Thyroid gland (tissue), 4 donors: ENCODE measurements at regions not wholly inside any gene's neighbourhood (a gene's known extent, or its start where the extent isn't known, plus 50 kb on each side); places are given as distances from the start of the nearest gene placed in this dataset.

ENCODE experiments used
- DNase-seq, 2 donors: peaks; one replicate each; pipeline ENCODE4 v3.0.0-alpha.2; 2019
- H3K27ac ChIP-seq, 3 donors: fragments of 200-600 bp; sonication (generic); 1 replicate in 2 of 3; 2 replicates in 1 of 3; pipeline ENCODE4 v1.5.1; 2016 to 2019; ENCODE audit warnings: mild to moderate bottlenecking in 1 of 3, moderate library complexity in 1 of 3
- H3K27me3 ChIP-seq: fragments of 200-600 bp; sonication (generic); one replicate; pipeline ENCODE4 v1.5.1; 2019
- H3K36me3 ChIP-seq, 2 donors: fragments of 200-600 bp; sonication (generic); one replicate each; pipeline ENCODE4 v1.5.1; 2016 to 2019
- H3K4me1 ChIP-seq, 2 donors: fragments of 200-600 bp; sonication (generic); one replicate each; pipeline ENCODE4 v1.5.1; 2017 to 2019
- H3K4me3 ChIP-seq, 3 donors: fragments of 200-600 bp; sonication (generic); replicated peaks in 1 of 3; 1 replicate in 2 of 3; 2 replicates in 1 of 3; pipeline ENCODE4 v1.5.1; 2016; ENCODE audit warnings: mild to moderate bottlenecking in 1 of 3
- H3K9me3 ChIP-seq: fragments of 200-600 bp; sonication (generic); one replicate; pipeline ENCODE4 v1.5.1; 2017
- POLR2A ChIP-seq, 2 donors: fragments of 450-650 bp; IDR thresholded peaks; one replicate each; pipeline ENCODE4 v1.6.1; 2017; ENCODE audit warnings: antibody characterized with exemption in 2 of 2, mild to moderate bottlenecking in 2 of 2, moderate library complexity in 1 of 2
- WGBS, 2 donors: methylation state at CpG; one replicate each; pipeline ENCODE4 v1.1.5; 2017; 5-methylcytosine and 5-hydroxymethylcytosine counted together
- intact Hi-C: fragments of 100-400 bp; cut with DNase I; formaldehyde crosslinking; loops from one replicate; pipeline ENCODE4 v1.15.1; 2023
- TF ChIP-seq, protein P1 (sequence below), 6 experiments: fragments of 200-600 bp in 3 of 6; fragments of 450-650 bp in 3 of 6; sonication (generic) in 3 of 6; IDR thresholded peaks; one replicate each; pipeline ENCODE4 v1.5.1; 2016 to 2019; ENCODE audit warnings: antibody characterized with exemption in 6 of 6, mild to moderate bottlenecking in 2 of 6, inconsistent platforms in 1 of 6, moderate library complexity in 1 of 6

DNA sequence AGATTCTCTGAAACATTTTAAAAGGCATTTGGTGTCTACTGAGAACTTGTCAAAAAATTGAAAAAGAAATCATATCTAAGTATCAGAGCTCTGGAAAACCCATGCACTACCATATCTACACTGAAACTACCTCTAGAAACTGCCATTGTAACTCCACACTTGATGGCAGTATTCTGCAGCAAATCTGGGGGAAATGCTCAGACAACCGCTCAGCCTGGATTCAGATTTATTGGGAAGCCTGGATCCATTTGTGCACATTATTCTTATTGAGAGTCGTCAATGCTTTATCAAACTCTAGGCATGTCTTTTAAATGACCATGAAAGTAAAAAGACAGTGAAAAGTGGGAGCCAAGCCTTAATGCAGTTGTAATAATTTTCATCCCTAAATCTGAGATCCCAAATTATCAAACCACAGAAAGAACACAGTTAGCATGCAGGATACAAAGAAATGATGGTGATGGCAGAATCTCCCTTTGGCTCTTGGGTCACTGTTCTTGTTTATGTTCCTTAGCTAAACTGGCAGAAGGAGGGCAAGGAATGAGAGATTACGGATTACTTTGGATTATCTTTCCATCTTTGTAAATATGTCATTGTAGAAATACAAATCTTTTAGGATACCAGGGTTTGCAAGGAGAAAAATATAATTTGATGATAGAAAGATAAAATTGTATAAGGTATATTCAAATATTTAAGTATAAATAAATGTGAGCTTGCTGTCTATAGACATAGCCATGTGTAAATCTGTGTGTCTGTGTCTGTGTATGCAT is 512.1 kb upstream of the SYT4 start:
- Histone ChIP-seq H3K27ac (no peak overlapping the region), H3K9me3 (no peaks in the 10 kb centered on the region), H3K4me1 (no peaks in the 10 kb centered on the region), H3K4me3 (no peak overlapping the region), H3K36me3 (no peaks in the 10 kb centered on the region), H3K27me3 (no peaks in the 10 kb centered on the region)
- TF ChIP-seq, protein P1, sequence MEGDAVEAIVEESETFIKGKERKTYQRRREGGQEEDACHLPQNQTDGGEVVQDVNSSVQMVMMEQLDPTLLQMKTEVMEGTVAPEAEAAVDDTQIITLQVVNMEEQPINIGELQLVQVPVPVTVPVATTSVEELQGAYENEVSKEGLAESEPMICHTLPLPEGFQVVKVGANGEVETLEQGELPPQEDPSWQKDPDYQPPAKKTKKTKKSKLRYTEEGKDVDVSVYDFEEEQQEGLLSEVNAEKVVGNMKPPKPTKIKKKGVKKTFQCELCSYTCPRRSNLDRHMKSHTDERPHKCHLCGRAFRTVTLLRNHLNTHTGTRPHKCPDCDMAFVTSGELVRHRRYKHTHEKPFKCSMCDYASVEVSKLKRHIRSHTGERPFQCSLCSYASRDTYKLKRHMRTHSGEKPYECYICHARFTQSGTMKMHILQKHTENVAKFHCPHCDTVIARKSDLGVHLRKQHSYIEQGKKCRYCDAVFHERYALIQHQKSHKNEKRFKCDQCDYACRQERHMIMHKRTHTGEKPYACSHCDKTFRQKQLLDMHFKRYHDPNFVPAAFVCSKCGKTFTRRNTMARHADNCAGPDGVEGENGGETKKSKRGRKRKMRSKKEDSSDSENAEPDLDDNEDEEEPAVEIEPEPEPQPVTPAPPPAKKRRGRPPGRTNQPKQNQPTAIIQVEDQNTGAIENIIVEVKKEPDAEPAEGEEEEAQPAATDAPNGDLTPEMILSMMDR (IDR thresholded peaks at IDR 0.05): peak in 2 of 6 experiments; percentile 16 to 17
- no peak for TF ChIP-seq POLR2A (IDR thresholded peaks at IDR 0.05)
- no peak for DNase-seq
- intact Hi-C loops: no loop called here
- 72 to 73% methylated on average over 3 of the region's 3 CpGs for WGBS, 2 donors

- Histone ChIP-seq H3K27ac (no peak overlapping the region), H3K9me3 (no peaks in the 10 kb centered on the region), H3K4me3 (no peak overlapping the region), H3K27me3 (no peaks in the 10 kb centered on the region), H3K36me3 (no peaks in the 10 kb centered on the region), H3K4me1 (no peaks in the 10 kb centered on the region)
- no peak for TF ChIP-seq POLR2A (IDR thresholded peaks at IDR 0.05)
- TF ChIP-seq, protein P1 (IDR thresholded peaks at IDR 0.05): no peak
- no peak for DNase-seq
- intact Hi-C loops: no loop called here
- WGBS, 2 donors: 68 to 77% methylated on average over 1 of the region's 1 CpG
Observed at GRCh38 chr18:43793910-43794309, 516.6 kb upstream of the SYT4 start.

GRCh38 chr18:43794363-43794762 is 517.1 kb upstream of the SYT4 start:
- H3K36me3 ChIP-seq: no peaks in the 10 kb centered on the region
- intact Hi-C loops: no loop called here
- H3K9me3 ChIP-seq: no peaks in the 10 kb centered on the region
- no peaks in the 10 kb centered on the region for H3K4me1 ChIP-seq
- TF ChIP-seq, protein P1 (IDR thresholded peaks at IDR 0.05): no peak
- no peak for TF ChIP-seq POLR2A (IDR thresholded peaks at IDR 0.05)
- no peak overlapping the region for H3K4me3 ChIP-seq
- WGBS, 2 donors: 12 to 43% methylated on average over 2 of the region's 2 CpGs
- H3K27ac ChIP-seq: no peak overlapping the region
- no peaks in the 10 kb centered on the region for H3K27me3 ChIP-seq
- no peak for DNase-seq

GRCh38 chr18:43797347-43797746 is 520.1 kb upstream of the SYT4 start:
- Histone ChIP-seq H3K9me3 (no peaks in the 10 kb centered on the region), H3K27me3 (no peaks in the 10 kb centered on the region), H3K36me3 (no peaks in the 10 kb centered on the region), H3K4me1 (no peaks in the 10 kb centered on the region), H3K4me3 (no peak overlapping the region), H3K27ac (no peak overlapping the region)
- intact Hi-C loops: no loop called here
- no peak for DNase-seq
- WGBS, 2 donors: 96% methylated on average over 1 of the region's 1 CpG
- TF ChIP-seq POLR2A (IDR thresholded peaks at IDR 0.05): no peak

GRCh38 chr18:43800584-43800983 is 523.3 kb upstream of the SYT4 start:
- WGBS, 2 donors: 91 to 93% methylated on average over 4 of the region's 4 CpGs
- H3K27ac ChIP-seq: no peak overlapping the region
- intact Hi-C loops: no loop called here
- H3K27me3 ChIP-seq: no peaks in the 10 kb centered on the region
- peaks cover 0 to under 1% of the 10 kb centered on the region in 2 donors for H3K4me1 ChIP-seq
- no peaks in the 10 kb centered on the region for H3K9me3 ChIP-seq
- TF ChIP-seq, protein P1 (IDR thresholded peaks at IDR 0.05): no peak
- TF ChIP-seq POLR2A (IDR thresholded peaks at IDR 0.05): no peak
- H3K4me3 ChIP-seq: no peak overlapping the region
- no peaks in the 10 kb centered on the region for H3K36me3 ChIP-seq
- no peak for DNase-seq
